OCI-LY1 (cell line): ENCODE measurements at regions not wholly inside any gene's neighbourhood (a gene's known extent, or its start where the extent isn't known, plus 50 kb on each side); places are given as distances from the start of the nearest gene placed in this dataset.
"Not testable (repeated sequence)": the region's sequence is repeated elsewhere in the genome, so short reads cannot be mapped to it uniquely, and the experiment has no call there.

Experiments
- H2AFZ ChIP-seq: fragments of 200-600 bp; sonication (generic), shearing (Covaris generic); 2 replicates; pipeline ENCODE4 v1.6.0; 2014; ENCODE audit warnings: antibody characterized with exemption, mild to moderate bottlenecking, low read length
- H3F3A ChIP-seq: fragments of 200-600 bp; sonication (generic), shearing (Covaris generic); 2 replicates; pipeline ENCODE4 v1.6.0; 2014; ENCODE audit warnings: mild to moderate bottlenecking, antibody characterized with exemption, low read length, moderate library complexity; ENCODE audit not compliant: insufficient read depth
- H3K27ac ChIP-seq: fragments of 200-600 bp; sonication (generic); 2 replicates; pipeline ENCODE4 v1.5.1; 2014; ENCODE audit warnings: low read length, mixed run types, mild to moderate bottlenecking, low read depth; ENCODE audit not compliant: poor library complexity, severe bottlenecking
- H3K27me3 ChIP-seq: fragments of 200-600 bp; sonication (generic); 2 replicates; pipeline ENCODE4 v1.6.0; 2014; ENCODE audit warnings: antibody characterized with exemption, mild to moderate bottlenecking, low read length, moderate library complexity; ENCODE audit not compliant: insufficient read depth
- H3K36me3 ChIP-seq: fragments of 200-600 bp; sonication (generic); 2 replicates; pipeline ENCODE4 v1.6.1; 2014; ENCODE audit warnings: mild to moderate bottlenecking, antibody characterized with exemption, low read length, moderate library complexity, mixed read lengths; ENCODE audit not compliant: insufficient read depth
- H3K4me1 ChIP-seq: fragments of 200-600 bp; sonication (generic); 2 replicates; pipeline ENCODE4 v1.5.1; 2014; ENCODE audit warnings: mild to moderate bottlenecking, low read length, moderate library complexity; ENCODE audit not compliant: insufficient read depth, severe bottlenecking
- H3K4me2 ChIP-seq: fragments of 200-600 bp; sonication (generic), shearing (Covaris generic); 2 replicates; pipeline ENCODE4 v1.6.1; 2014; ENCODE audit warnings: low read length
- H3K4me3 ChIP-seq: fragments of 200-600 bp; sonication (generic); 2 replicates; pipeline ENCODE4 v1.5.1; 2014; ENCODE audit warnings: low read length, low read depth, mild to moderate bottlenecking, mixed read lengths; ENCODE audit not compliant: poor library complexity, severe bottlenecking
- H3K79me2 ChIP-seq: fragments of 200-600 bp; shearing (Covaris generic); 2 replicates; pipeline ENCODE4 v1.6.1; 2016; ENCODE audit warnings: mixed run types, low read length, mixed read lengths; ENCODE audit not compliant: insufficient read depth
- H3K9ac ChIP-seq: fragments of 200-600 bp; sonication (generic), shearing (Covaris generic); 2 replicates; pipeline ENCODE4 v1.6.1; 2014; ENCODE audit warnings: mild to moderate bottlenecking, low read length, mixed read lengths
- H3K9me2 ChIP-seq: fragments of 200-600 bp; sonication (generic), shearing (Covaris generic); 2 replicates; pipeline ENCODE4 v1.6.1; 2014; ENCODE audit warnings: low read depth, mild to moderate bottlenecking, low read length, mixed read lengths
- H3K9me3 ChIP-seq: fragments of 200-600 bp; shearing (Covaris generic); 2 replicates; pipeline ENCODE4 v1.6.1; 2014; ENCODE audit warnings: low read length, mixed read lengths
- H4K20me1 ChIP-seq: fragments of 200-600 bp; sonication (generic), shearing (Covaris generic); 2 replicates; pipeline ENCODE4 v1.6.0; 2016; ENCODE audit warnings: mild to moderate bottlenecking, low read length; ENCODE audit not compliant: insufficient read depth
- EZH2 ChIP-seq: fragments of 200-600 bp; sonication (generic), shearing (Covaris generic); IDR thresholded peaks from 2 replicates; pipeline ENCODE4 v1.8.0; 2017; ENCODE audit warnings: borderline replicate concordance, mixed run types, mild to moderate bottlenecking, antibody characterized with exemption, low read length, moderate library complexity, mixed read lengths
- TF ChIP-seq, protein P1 (sequence below): fragments of 200-600 bp; sonication (generic), shearing (Covaris generic); IDR thresholded peaks from 2 replicates; pipeline ENCODE4 v1.5.1; 2017; ENCODE audit warnings: mild to moderate bottlenecking, antibody characterized with exemption, low read length, moderate library complexity, mixed read lengths

DNA sequence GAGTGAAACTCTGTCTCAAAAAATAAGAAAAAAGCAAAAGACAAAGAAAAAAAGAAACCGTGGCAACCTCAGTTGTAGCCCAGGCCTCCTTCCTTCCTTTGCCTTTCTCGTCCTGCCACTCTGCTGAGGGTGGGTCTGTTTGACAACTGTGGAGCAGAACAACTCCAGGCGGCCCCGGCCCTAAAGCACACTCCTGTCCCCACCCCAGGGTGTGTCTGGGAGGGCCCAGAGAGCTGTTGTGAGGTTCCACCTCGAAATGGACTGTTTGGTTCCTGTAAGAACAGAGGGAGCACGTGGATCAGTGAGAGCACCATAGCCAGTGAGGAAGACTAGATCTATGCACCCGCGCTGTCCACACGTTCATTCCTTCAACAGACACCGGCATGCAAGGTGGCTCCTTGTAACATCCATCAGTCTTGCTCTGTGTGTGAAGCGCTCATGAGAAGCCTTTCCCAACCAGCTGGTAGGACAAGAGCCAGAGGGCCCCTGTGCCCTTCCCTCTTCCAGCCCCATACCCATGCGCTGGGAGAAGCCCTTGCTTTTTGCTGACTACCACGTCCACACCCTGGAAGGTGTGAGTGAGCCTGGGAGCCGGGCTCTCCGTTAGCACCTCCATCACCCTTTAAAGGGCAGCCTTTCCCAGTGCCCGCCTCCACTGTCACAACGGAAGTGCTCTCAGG lies 61.6 kb downstream of the SOWAHC start:
- Histone ChIP-seq H3K79me2 (no peaks in the 10 kb centered on the region), H3F3A (no peaks in the 10 kb centered on the region), H3K4me3 (no peak overlapping the region), H3K9me3 (no peaks in the 10 kb centered on the region), H4K20me1 (no peaks in the 10 kb centered on the region), H3K27me3 (no peaks in the 10 kb centered on the region), H2AFZ (no peak overlapping the region), H3K36me3 (no peaks in the 10 kb centered on the region), H3K27ac (no peak overlapping the region), H3K9me2 (no peaks in the 10 kb centered on the region), H3K4me1 (no peaks in the 10 kb centered on the region), H3K9ac (no peak overlapping the region), H3K4me2 (no peak overlapping the region)
- TF ChIP-seq EZH2, result no peak
- TF ChIP-seq, protein P1, sequence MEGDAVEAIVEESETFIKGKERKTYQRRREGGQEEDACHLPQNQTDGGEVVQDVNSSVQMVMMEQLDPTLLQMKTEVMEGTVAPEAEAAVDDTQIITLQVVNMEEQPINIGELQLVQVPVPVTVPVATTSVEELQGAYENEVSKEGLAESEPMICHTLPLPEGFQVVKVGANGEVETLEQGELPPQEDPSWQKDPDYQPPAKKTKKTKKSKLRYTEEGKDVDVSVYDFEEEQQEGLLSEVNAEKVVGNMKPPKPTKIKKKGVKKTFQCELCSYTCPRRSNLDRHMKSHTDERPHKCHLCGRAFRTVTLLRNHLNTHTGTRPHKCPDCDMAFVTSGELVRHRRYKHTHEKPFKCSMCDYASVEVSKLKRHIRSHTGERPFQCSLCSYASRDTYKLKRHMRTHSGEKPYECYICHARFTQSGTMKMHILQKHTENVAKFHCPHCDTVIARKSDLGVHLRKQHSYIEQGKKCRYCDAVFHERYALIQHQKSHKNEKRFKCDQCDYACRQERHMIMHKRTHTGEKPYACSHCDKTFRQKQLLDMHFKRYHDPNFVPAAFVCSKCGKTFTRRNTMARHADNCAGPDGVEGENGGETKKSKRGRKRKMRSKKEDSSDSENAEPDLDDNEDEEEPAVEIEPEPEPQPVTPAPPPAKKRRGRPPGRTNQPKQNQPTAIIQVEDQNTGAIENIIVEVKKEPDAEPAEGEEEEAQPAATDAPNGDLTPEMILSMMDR, result no peak

DNA sequence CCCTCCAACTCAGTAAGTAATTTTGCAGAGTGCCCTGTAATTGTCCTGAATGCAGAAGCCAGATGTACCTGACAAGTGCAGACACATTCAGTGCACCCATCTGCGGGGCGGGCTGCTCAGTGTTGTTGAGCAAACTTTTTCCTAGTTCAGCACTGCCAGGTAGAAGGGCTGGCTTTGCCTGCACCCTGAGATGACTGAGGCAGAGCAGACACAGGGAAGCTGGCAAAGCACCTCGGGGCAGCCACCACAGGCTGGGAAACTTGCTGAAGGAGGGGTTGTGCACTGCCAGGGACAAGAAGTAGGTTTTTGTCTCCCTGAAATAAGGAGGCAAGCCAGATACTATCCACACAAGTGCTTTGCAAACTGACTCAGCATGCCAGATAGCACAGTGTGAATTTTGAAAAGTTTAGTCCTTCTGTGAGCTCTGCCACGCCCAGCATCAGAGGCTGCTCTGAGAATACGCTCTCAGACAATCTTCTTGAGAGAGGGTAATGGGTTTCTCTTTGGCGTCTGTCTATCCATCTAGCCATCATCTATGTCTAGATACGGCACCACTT lies 62.3 kb downstream of the SOWAHC start:
- H3K4me3 ChIP-seq, result no peak overlapping the region
- H3K9ac ChIP-seq, result no peak overlapping the region
- H3K36me3 ChIP-seq, result no peaks in the 10 kb centered on the region
- H3K27me3 ChIP-seq, result no peaks in the 10 kb centered on the region
- H3K79me2 ChIP-seq, result no peaks in the 10 kb centered on the region
- no peaks in the 10 kb centered on the region for H3F3A ChIP-seq
- no peaks in the 10 kb centered on the region for H4K20me1 ChIP-seq
- no peaks in the 10 kb centered on the region for H3K4me1 ChIP-seq
- no peaks in the 10 kb centered on the region for H3K9me2 ChIP-seq
- no peak overlapping the region for H2AFZ ChIP-seq
- no peak overlapping the region for H3K4me2 ChIP-seq
- H3K9me3 ChIP-seq, result no peaks in the 10 kb centered on the region
- TF ChIP-seq, protein P1, result no peak
- no peak for TF ChIP-seq EZH2
- H3K27ac ChIP-seq, result no peak overlapping the region

DNA sequence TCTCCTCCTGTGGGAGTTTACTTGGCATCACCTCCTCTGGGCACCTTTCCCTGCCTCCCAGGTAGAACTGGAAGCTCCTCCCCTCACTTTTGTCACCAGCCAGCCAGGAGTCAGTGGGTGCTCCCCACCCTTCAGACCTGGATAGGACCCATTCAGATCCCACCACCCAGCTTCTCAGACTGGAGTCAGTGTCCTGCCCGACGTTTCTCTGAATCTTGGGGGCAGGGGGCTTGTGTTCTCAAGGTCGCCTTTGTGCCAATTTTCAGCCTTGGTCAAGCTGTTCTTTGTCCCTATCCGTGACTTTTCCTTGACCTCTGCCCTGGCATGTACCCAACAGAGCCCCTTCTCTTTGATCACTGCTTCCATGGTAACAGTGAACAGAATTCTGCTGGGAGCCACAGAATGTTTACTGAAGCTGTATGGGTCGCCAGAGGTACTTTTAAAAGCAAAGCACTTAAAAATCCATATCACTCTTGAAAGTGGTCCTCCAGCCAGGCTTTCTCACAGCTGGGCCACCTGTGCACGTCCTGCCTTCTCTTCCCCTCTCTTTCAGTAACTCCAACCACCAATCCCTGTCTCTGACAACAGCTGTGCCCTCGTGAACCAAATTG lies 63.1 kb downstream of the SOWAHC start:
- not testable (repeated sequence) for H3K4me1 ChIP-seq, H4K20me1 ChIP-seq, H3K36me3 ChIP-seq, H2AFZ ChIP-seq, H3K9me3 ChIP-seq, H3K9me2 ChIP-seq, H3K79me2 ChIP-seq, H3K9ac ChIP-seq, H3F3A ChIP-seq, H3K4me2 ChIP-seq, H3K27me3 ChIP-seq, H3K4me3 ChIP-seq, H3K27ac ChIP-seq
